GM12892 (cell line): ENCODE measurements at regions not wholly inside any gene's neighbourhood (a gene's known extent, or its start where the extent isn't known, plus 50 kb on each side); places are given as distances from the start of the nearest gene placed in this dataset.

Source experiments
- POLR2A ChIP-seq: IDR thresholded peaks from 2 replicates; pipeline ENCODE4 v1.6.1; 2011; ENCODE audit warnings: low read depth, low read length, control low read depth
- POLR2AphosphoS5 ChIP-seq: IDR thresholded peaks from 2 replicates; pipeline ENCODE4 v1.6.1; 2011; ENCODE audit warnings: low read depth, low read length, control low read depth

DNA sequence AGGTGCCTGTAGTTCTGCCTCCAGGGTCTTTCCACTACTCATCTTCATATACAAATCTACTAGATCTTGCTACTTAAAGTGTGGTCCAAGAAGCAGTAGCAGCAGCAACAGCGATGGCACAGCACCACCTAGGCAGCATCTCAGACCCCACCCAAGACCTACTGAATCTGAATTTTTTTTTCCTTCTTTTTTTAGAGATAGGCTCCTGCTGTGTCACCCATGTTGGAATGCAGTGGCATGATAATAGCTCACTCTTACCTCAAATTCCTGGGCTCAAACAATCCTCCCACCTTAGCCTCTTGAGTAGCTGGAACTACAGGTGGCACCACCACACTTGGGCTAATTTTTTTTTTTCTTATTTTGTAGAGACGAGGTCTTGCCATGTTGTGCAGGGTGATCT, 346.7 kb upstream of the TGFBR2 start:
- no peak for TF ChIP-seq POLR2A
- TF ChIP-seq POLR2AphosphoS5: no peak
